Natural killer cell (primary cell): ENCODE measurements at regions not wholly inside any gene's neighbourhood (a gene's known extent, or its start where the extent isn't known, plus 50 kb on each side); places are given as distances from the start of the nearest gene placed in this dataset.

Experiments
- ATAC-seq, 3 donors: fragments of 150-1000 bp in 2 of 3; fragments of 200-7000 bp in 1 of 3; cut with Tn5 transposase; 1 replicate in 1 of 3; 2 replicates in 2 of 3; pipeline ENCODE4 v1.10.0; 2021; ENCODE audit warnings: mild to moderate bottlenecking in 2 of 3, moderate library complexity in 2 of 3
- DNase-seq, 2 donors: peaks; one replicate each; pipeline versions ENCODE4 v3.0.0 to v3.0.0-alpha.2; 2013 to 2021; ENCODE audit warnings: mixed read lengths in 1 of 2
- H3K27ac ChIP-seq: one replicate; pipeline ENCODE4 v1.5.1; 2013; ENCODE audit warnings: mild to moderate bottlenecking, low read length
- H3K27me3 ChIP-seq: one replicate; pipeline ENCODE4 v1.6.1; 2013; ENCODE audit warnings: low read length; ENCODE audit not compliant: control insufficient read depth, insufficient read depth
- H3K36me3 ChIP-seq: one replicate; pipeline ENCODE4 v1.6.1; 2013; ENCODE audit warnings: low read length; ENCODE audit not compliant: control insufficient read depth, insufficient read depth
- H3K4me1 ChIP-seq: one replicate; pipeline ENCODE4 v1.6.1; 2013; ENCODE audit warnings: low read length; ENCODE audit not compliant: control insufficient read depth, insufficient read depth
- H3K4me3 ChIP-seq: one replicate; pipeline ENCODE4 v1.5.1; 2013; ENCODE audit warnings: low read length
- H3K9me3 ChIP-seq: one replicate; pipeline ENCODE4 v1.6.1; 2013; ENCODE audit warnings: low read length; ENCODE audit not compliant: control insufficient read depth, insufficient read depth
- H3K27ac Mint-ChIP-seq, 2 donors: one replicate each; pipeline ENCODE4 v1.8.0; 2022; ENCODE audit warnings: mild to moderate bottlenecking in 2 of 2, mixed read lengths in 2 of 2, moderate library complexity in 1 of 2
- H3K27me3 Mint-ChIP-seq, 2 donors: one replicate each; pipeline ENCODE4 v1.8.0; 2022; ENCODE audit warnings: low read depth in 2 of 2, mixed read lengths in 2 of 2
- H3K36me3 Mint-ChIP-seq: one replicate; pipeline ENCODE4 v1.8.0; 2022; ENCODE audit warnings: mixed read lengths
- H3K4me1 Mint-ChIP-seq, 2 donors: one replicate each; pipeline ENCODE4 v1.8.0; 2022; ENCODE audit warnings: mixed read lengths in 2 of 2
- H3K4me3 Mint-ChIP-seq: one replicate; pipeline ENCODE4 v1.8.0; 2022; ENCODE audit warnings: mild to moderate bottlenecking, moderate library complexity, mixed read lengths
- H3K9me3 Mint-ChIP-seq, 2 donors: one replicate each; pipeline ENCODE4 v1.8.0; 2022; ENCODE audit warnings: mixed read lengths in 2 of 2
- whole genome bisulfite sequencing: methylation state at CpG from one replicate; pipeline ENCODE4 v1.1.7; 2013; ENCODE audit warnings: missing lambda C conversion rate; ENCODE audit not compliant: insufficient coverage; 5-methylcytosine and 5-hydroxymethylcytosine counted together
- intact Hi-C: fragments of 100-400 bp; cut with micrococcal nuclease; formaldehyde crosslinking; loops from one replicate; pipeline ENCODE4 v1.14.2; 2022
- TF ChIP-seq, protein P1 (sequence below): fragments of 200-600 bp; IDR thresholded peaks from one replicate; pipeline ENCODE4 v1.8.0; 2022; ENCODE audit warnings: antibody characterized with exemption

DNA sequence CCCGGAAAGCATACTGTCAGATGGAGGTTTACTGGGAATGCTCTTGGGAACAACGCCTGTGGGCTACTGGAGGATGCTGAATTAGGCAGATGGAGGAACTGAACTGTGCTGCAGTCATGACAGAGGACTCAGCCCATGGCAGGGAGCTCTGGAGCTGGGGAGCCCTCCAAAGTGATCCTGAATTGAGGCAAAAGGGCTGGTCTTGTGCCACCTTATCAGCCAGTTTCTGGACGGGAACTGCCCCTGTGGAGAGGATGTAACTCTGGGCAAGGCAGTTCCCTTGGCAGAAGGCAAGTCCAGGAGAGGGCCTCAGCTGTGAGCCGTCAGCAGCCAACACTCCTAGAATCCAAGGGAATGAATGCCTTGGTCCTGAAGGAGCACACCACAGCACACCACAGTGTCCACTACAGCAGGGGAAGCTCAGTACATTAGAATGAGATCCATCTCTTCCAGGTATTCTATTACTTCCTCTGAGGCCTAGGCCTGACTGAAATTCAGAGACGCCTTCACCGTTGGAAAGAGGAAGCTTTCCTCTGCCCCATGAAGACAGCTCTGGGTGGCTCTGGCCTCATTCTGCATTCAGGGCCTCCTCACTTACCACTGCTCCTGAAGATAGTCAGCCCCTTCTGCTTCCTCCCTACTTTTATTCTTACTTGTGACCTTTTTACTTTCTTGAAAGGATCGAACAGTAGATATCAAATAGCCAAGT lies 139.6 kb upstream of the GPR26 start:
- Histone ChIP-seq H3K4me3 (no peak overlapping the region), H3K4me1 (no peaks in the 10 kb centered on the region), H3K27ac (no peak overlapping the region), H3K36me3 (no peaks in the 10 kb centered on the region), H3K27me3 (no peaks in the 10 kb centered on the region), H3K9me3 (no peaks in the 10 kb centered on the region)
- TF ChIP-seq, protein P1, sequence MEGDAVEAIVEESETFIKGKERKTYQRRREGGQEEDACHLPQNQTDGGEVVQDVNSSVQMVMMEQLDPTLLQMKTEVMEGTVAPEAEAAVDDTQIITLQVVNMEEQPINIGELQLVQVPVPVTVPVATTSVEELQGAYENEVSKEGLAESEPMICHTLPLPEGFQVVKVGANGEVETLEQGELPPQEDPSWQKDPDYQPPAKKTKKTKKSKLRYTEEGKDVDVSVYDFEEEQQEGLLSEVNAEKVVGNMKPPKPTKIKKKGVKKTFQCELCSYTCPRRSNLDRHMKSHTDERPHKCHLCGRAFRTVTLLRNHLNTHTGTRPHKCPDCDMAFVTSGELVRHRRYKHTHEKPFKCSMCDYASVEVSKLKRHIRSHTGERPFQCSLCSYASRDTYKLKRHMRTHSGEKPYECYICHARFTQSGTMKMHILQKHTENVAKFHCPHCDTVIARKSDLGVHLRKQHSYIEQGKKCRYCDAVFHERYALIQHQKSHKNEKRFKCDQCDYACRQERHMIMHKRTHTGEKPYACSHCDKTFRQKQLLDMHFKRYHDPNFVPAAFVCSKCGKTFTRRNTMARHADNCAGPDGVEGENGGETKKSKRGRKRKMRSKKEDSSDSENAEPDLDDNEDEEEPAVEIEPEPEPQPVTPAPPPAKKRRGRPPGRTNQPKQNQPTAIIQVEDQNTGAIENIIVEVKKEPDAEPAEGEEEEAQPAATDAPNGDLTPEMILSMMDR: no peak
- 72% methylated on average over 7 of the region's 7 CpGs for WGBS
- ATAC-seq: no peak
- H3K4me3 Mint-ChIP-seq: no peak overlapping the region
- DNase-seq: no peak
- no peaks in the 10 kb centered on the region for H3K4me1 Mint-ChIP-seq
- no peaks in the 10 kb centered on the region for H3K36me3 Mint-ChIP-seq
- H3K27ac Mint-ChIP-seq: no peak overlapping the region
- peaks cover 6 to 28% of the 10 kb centered on the region in 2 donors for H3K27me3 Mint-ChIP-seq
- H3K9me3 Mint-ChIP-seq: no peaks in the 10 kb centered on the region
- intact Hi-C loops: no loop called here

DNA sequence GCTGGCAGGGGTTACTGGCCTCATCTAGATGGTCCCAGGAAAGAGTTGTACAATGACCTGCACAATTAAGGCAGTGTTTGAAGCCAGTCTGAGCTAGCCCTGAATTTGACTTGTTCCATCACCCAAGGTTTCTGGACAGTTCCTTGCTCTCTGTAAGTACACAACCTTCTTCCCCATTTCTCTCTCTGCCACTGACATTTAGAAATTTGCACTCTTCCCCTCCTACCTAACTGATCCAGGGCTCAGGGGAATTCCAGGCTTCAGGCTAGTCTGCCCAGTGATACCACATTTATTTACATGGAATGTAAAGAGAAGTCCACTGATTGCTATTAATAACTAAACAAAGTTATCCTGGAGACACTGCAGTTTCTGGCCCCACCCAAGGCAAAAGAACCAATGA lies 139.0 kb upstream of the GPR26 start:
- Mint-ChIP-seq H3K9me3 (no peaks in the 10 kb centered on the region), H3K36me3 (peaks cover 3% of the 10 kb centered on the region), H3K4me1 (no peaks in the 10 kb centered on the region), H3K27me3 (peaks cover 8 to 31% of the 10 kb centered on the region in 2 donors), H3K27ac (no peak overlapping the region), H3K4me3 (no peak overlapping the region)
- Histone ChIP-seq H3K9me3 (no peaks in the 10 kb centered on the region), H3K27ac (no peak overlapping the region), H3K36me3 (no peaks in the 10 kb centered on the region), H3K4me1 (no peaks in the 10 kb centered on the region), H3K4me3 (no peak overlapping the region), H3K27me3 (no peaks in the 10 kb centered on the region)
- TF ChIP-seq, protein P1: no peak
- intact Hi-C loops: no loop called here
- DNase-seq (no peak), ATAC-seq (no peak)

DNA sequence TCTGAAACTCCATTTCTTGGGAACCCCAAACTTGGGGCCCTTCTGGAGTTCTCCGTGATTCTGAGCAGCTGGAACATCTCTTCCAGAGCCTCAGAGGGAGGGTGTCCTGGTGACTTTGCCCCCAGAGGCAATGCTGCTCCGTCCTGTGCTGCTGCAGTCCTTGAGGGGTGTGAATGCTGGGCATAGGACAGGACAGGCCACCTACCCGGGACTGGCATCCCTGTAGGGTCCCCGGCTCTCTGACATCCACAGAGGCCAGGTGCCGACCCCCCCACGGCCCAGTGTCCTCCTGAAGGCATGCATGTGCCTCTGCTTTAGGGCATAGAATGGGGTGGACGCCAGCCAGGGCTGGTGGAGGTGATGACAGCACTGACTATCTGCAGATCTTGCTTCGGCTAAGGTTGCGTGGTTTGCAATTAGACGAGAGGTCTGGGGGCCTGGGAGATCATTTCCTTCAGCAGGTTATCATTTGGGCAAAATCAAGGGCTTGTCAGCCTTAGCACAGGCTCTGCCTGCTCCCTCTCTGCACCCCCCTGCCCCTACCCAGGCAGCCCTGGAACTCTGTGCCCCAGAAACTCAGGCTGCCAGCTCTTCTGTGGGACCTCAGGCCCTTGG lies 136.9 kb upstream of the GPR26 start:
- peaks cover 3 to 40% of the 10 kb centered on the region in 2 donors for H3K27me3 Mint-ChIP-seq
- TF ChIP-seq, protein P1: no peak
- Histone ChIP-seq H3K4me1 (no peaks in the 10 kb centered on the region), H3K36me3 (no peaks in the 10 kb centered on the region), H3K4me3 (no peak overlapping the region), H3K9me3 (no peaks in the 10 kb centered on the region), H3K27me3 (no peaks in the 10 kb centered on the region), H3K27ac (no peak overlapping the region)
- DNase-seq (no peak), ATAC-seq (no peak)
- WGBS: 75% methylated on average over 10 of the region's 10 CpGs
- no peaks in the 10 kb centered on the region for H3K4me1 Mint-ChIP-seq
- peaks cover 11% of the 10 kb centered on the region for H3K36me3 Mint-ChIP-seq
- intact Hi-C loops: no loop called here
- no peak overlapping the region for H3K27ac Mint-ChIP-seq
- H3K4me3 Mint-ChIP-seq: no peak overlapping the region
- H3K9me3 Mint-ChIP-seq: peaks cover 0 to 2% of the 10 kb centered on the region in 2 donors
